GM19397 (cell line): ENCODE measurements at regions not wholly inside any gene's neighbourhood (a gene's known extent, or its start where the extent isn't known, plus 50 kb on each side); places are given as distances from the start of the nearest gene placed in this dataset.
"Not testable (repeated sequence)": the region's sequence is repeated elsewhere in the genome, so short reads cannot be mapped to it uniquely, and the experiment has no call there.

ENCODE experiments used
- ATAC-seq: cut with Tn5 transposase; IDR thresholded peaks from one replicate; pipeline ENCODE4 v1.9.1; 2021; ENCODE audit warnings: mild to moderate bottlenecking, moderate library complexity; ENCODE audit not compliant: unreplicated experiment

- no peak for ATAC-seq
These were observed 55.5 kb upstream of the PIK3C3 start for GRCh38 chr18:41899535-41899934.

- no peak for ATAC-seq
These were observed 61.6 kb upstream of the PIK3C3 start for GRCh38 chr18:41893432-41893831.

- ATAC-seq: no peak
These were observed 67.9 kb upstream of the PIK3C3 start for GRCh38 chr18:41887100-41887499.

- no peak for ATAC-seq
These were observed 68.8 kb upstream of the PIK3C3 start for GRCh38 chr18:41886126-41886807.

GRCh38 chr18:41881285-41881684 is 73.7 kb upstream of the PIK3C3 start:
- ATAC-seq: no peak

GRCh38 chr18:41879256-41879655 is 75.8 kb upstream of the PIK3C3 start:
- ATAC-seq: no peak

GRCh38 chr18:41875094-41875780 is 79.8 kb upstream of the PIK3C3 start:
- no peak for ATAC-seq

GRCh38 chr18:41873730-41874129 is 81.3 kb upstream of the PIK3C3 start:
- ATAC-seq: no peak

- no peak for ATAC-seq
These were observed 82.8 kb upstream of the PIK3C3 start for GRCh38 chr18:41872206-41872605.

GRCh38 chr18:41871229-41872000 is 83.6 kb upstream of the PIK3C3 start:
- ATAC-seq: no peak

GRCh38 chr18:41870817-41871216 is 84.2 kb upstream of the PIK3C3 start:
- ATAC-seq: no peak

- no peak for ATAC-seq
These were observed 84.8 kb upstream of the PIK3C3 start for GRCh38 chr18:41870191-41870590.

- not testable (repeated sequence) for ATAC-seq
These were observed 89.2 kb upstream of the PIK3C3 start for GRCh38 chr18:41865796-41866195.

- ATAC-seq: no peak
These were observed 90.8 kb upstream of the PIK3C3 start for GRCh38 chr18:41864216-41864615.

GRCh38 chr18:41862921-41863320 is 92.1 kb upstream of the PIK3C3 start:
- no peak for ATAC-seq

GRCh38 chr18:41860987-41861386 is 94.0 kb upstream of the PIK3C3 start:
- no peak for ATAC-seq

- ATAC-seq: no peak
These were observed 96.1 kb upstream of the PIK3C3 start for GRCh38 chr18:41858761-41859555.

- ATAC-seq: no peak
These were observed 101.8 kb upstream of the PIK3C3 start for GRCh38 chr18:41853280-41853679.

GRCh38 chr18:41850781-41851180 is 104.3 kb upstream of the PIK3C3 start:
- ATAC-seq: no peak

- ATAC-seq: no peak
These were observed 105.4 kb upstream of the PIK3C3 start for GRCh38 chr18:41849632-41850031.

- no peak for ATAC-seq
These were observed 109.5 kb upstream of the PIK3C3 start for GRCh38 chr18:41845563-41845962.
